H9 (cell line): ENCODE measurements at regions not wholly inside any gene's neighbourhood (a gene's known extent, or its start where the extent isn't known, plus 50 kb on each side); places are given as distances from the start of the nearest gene placed in this dataset.

Experiments
- DNase-seq: peaks from one replicate; pipeline ENCODE4 v3.0.0-alpha.2; 2017
- H2AFZ ChIP-seq: one replicate; pipeline ENCODE4 v1.6.1; 2013; ENCODE audit warnings: mild to moderate bottlenecking, low read length, control low read depth, moderate library complexity
- H2AK5ac ChIP-seq: 2 replicates; pipeline ENCODE4 v1.6.1; 2013; ENCODE audit warnings: low read length, control low read depth, mixed read lengths; ENCODE audit not compliant: insufficient read length
- H2BK120ac ChIP-seq: one replicate; pipeline ENCODE4 v1.6.1; 2013; ENCODE audit warnings: low read depth, mild to moderate bottlenecking, low read length, control low read depth, inconsistent platforms; ENCODE audit not compliant: poor library complexity, severe bottlenecking
- H2BK12ac ChIP-seq: 2 replicates; pipeline ENCODE4 v1.6.1; 2013; ENCODE audit warnings: low read length, control low read depth, mixed read lengths, low read depth; ENCODE audit not compliant: insufficient read length
- H2BK15ac ChIP-seq: 2 replicates; pipeline ENCODE4 v1.6.1; 2013; ENCODE audit warnings: low read depth, low read length, control low read depth
- H2BK20ac ChIP-seq: one replicate; pipeline ENCODE4 v1.6.1; 2013; ENCODE audit warnings: low read depth, mild to moderate bottlenecking, low read length, control low read depth, inconsistent platforms; ENCODE audit not compliant: poor library complexity, severe bottlenecking
- H2BK5ac ChIP-seq: 2 replicates; pipeline ENCODE4 v1.6.1; 2013; ENCODE audit warnings: low read length, control low read depth, mixed read lengths; ENCODE audit not compliant: insufficient read length
- H3K14ac ChIP-seq: 2 replicates; pipeline ENCODE4 v1.6.1; 2013; ENCODE audit warnings: low read length, control low read depth; ENCODE audit not compliant: insufficient read depth
- H3K18ac ChIP-seq: 2 replicates; pipeline ENCODE4 v1.6.1; 2013; ENCODE audit warnings: low read depth, mild to moderate bottlenecking, mixed read lengths, low read length, control low read depth; ENCODE audit not compliant: insufficient read length
- H3K23ac ChIP-seq: 2 replicates; pipeline ENCODE4 v1.6.1; 2013; ENCODE audit warnings: low read length, control low read depth, mixed read lengths, low read depth; ENCODE audit not compliant: insufficient read length
- H3K23me2 ChIP-seq: 2 replicates; pipeline ENCODE4 v1.6.1; 2013; ENCODE audit warnings: low read depth, mild to moderate bottlenecking, mixed read lengths, low read length, control low read depth; ENCODE audit not compliant: insufficient read length, poor library complexity, severe bottlenecking
- H3K27ac ChIP-seq: 2 replicates; pipeline ENCODE4 v1.5.1; 2013; ENCODE audit warnings: low read length, control low read depth, mixed read lengths, low read depth; ENCODE audit not compliant: insufficient read length
- H3K27me3 ChIP-seq: 2 replicates; pipeline ENCODE4 v1.6.1; 2013; ENCODE audit warnings: low read length, control low read depth, inconsistent platforms; ENCODE audit not compliant: insufficient read depth
- H3K4ac ChIP-seq: 2 replicates; pipeline ENCODE4 v1.6.1; 2013; ENCODE audit warnings: low read depth, mild to moderate bottlenecking, control low read depth, inconsistent platforms, low read length, moderate library complexity
- H3K4me1 ChIP-seq: 2 replicates; pipeline ENCODE4 v1.6.1; 2013; ENCODE audit warnings: low read length, control low read depth, inconsistent platforms; ENCODE audit not compliant: insufficient read depth
- H3K4me2 ChIP-seq: 2 replicates; pipeline ENCODE4 v1.6.1; 2013; ENCODE audit warnings: low read length, control low read depth, mixed read lengths; ENCODE audit not compliant: insufficient read length, insufficient read depth
- H3K56ac ChIP-seq: 2 replicates; pipeline ENCODE4 v1.6.1; 2013; ENCODE audit warnings: low read depth, mild to moderate bottlenecking, mixed read lengths, low read length, control low read depth; ENCODE audit not compliant: insufficient read length
- H3K79me1 ChIP-seq: 2 replicates; pipeline ENCODE4 v1.6.1; 2013; ENCODE audit warnings: low read depth, mild to moderate bottlenecking, moderate library complexity, low read length, control low read depth, inconsistent platforms; ENCODE audit not compliant: insufficient read depth, poor library complexity, severe bottlenecking
- H3K79me2 ChIP-seq: 2 replicates; pipeline ENCODE4 v1.6.1; 2013; ENCODE audit warnings: low read length, control low read depth, inconsistent platforms; ENCODE audit not compliant: insufficient read depth
- H3K9ac ChIP-seq: 2 replicates; pipeline ENCODE4 v1.6.1; 2013; ENCODE audit warnings: low read length, control low read depth, mixed read lengths; ENCODE audit not compliant: insufficient read length; ENCODE audit errors: extremely low read depth
- H3K9me3 ChIP-seq: one replicate; pipeline ENCODE4 v1.6.1; 2013; ENCODE audit warnings: low read depth, low read length, inconsistent platforms; ENCODE audit not compliant: control insufficient read depth
- H3T11ph ChIP-seq: one replicate; pipeline ENCODE4 v1.6.1; 2013; ENCODE audit warnings: mild to moderate bottlenecking, low read length, control low read depth, inconsistent platforms
- H4K20me1 ChIP-seq: one replicate; pipeline ENCODE4 v1.6.1; 2013; ENCODE audit not compliant: control insufficient read depth, insufficient read length, insufficient read depth
- H4K5ac ChIP-seq: 2 replicates; pipeline ENCODE4 v1.6.1; 2013; ENCODE audit warnings: low read depth, mild to moderate bottlenecking, mixed read lengths, low read length, control low read depth; ENCODE audit not compliant: insufficient read length
- H4K8ac ChIP-seq: replicated peaks from 2 replicates; pipeline ENCODE4 v1.6.1; 2013; ENCODE audit warnings: low read length, control low read depth, mixed read lengths, low read depth; ENCODE audit not compliant: insufficient read length
- H4K91ac ChIP-seq: 2 replicates; pipeline ENCODE4 v1.6.1; 2013; ENCODE audit warnings: low read depth, mild to moderate bottlenecking, moderate library complexity, mixed read lengths, low read length, control low read depth; ENCODE audit not compliant: insufficient read length
- H3K27ac Mint-ChIP-seq, 3 experiments: 2 replicates in 2 of 3; 3 replicates in 1 of 3; pipeline ENCODE4 v1.8.0; 2020 to 2021; ENCODE audit warnings: mixed read lengths in 3 of 3, mild to moderate bottlenecking in 1 of 3, moderate library complexity in 1 of 3
- H3K27me3 Mint-ChIP-seq: 2 replicates; pipeline ENCODE4 v1.8.0; 2021; ENCODE audit warnings: low read depth, mild to moderate bottlenecking, moderate library complexity, mixed read lengths
- H3K36me3 Mint-ChIP-seq, 3 experiments: 2 replicates in 2 of 3; 3 replicates in 1 of 3; pipeline ENCODE4 v1.8.0; 2020 to 2021; ENCODE audit warnings: low read depth in 3 of 3, mixed read lengths in 3 of 3; ENCODE audit not compliant: insufficient read depth in 1 of 3
- H3K4me1 Mint-ChIP-seq, 2 experiments: 2 replicates each; pipeline ENCODE4 v1.8.0; 2020; ENCODE audit warnings: mixed read lengths in 2 of 2
- H3K4me3 Mint-ChIP-seq, 2 experiments: 2 replicates in 1 of 2; 3 replicates in 1 of 2; pipeline ENCODE4 v1.8.0; 2020 to 2021; ENCODE audit warnings: mild to moderate bottlenecking in 2 of 2, mixed read lengths in 2 of 2, moderate library complexity in 1 of 2
- H3K9me3 Mint-ChIP-seq, 2 experiments: 2 replicates in 1 of 2; 3 replicates in 1 of 2; pipeline ENCODE4 v1.8.0; 2020; ENCODE audit warnings: mild to moderate bottlenecking in 2 of 2, mixed read lengths in 2 of 2, moderate library complexity in 1 of 2
- WGBS: extraction: QIAGEN DNeasy Blood & Tissue Kit; methylation state at CpG from one replicate; pipeline ENCODE4 v1.1.7; 2013; ENCODE audit warnings: missing lambda C conversion rate, low lambda C conversion rate, mixed read lengths; ENCODE audit not compliant: insufficient read length; ENCODE audit errors: extremely low coverage; 5-methylcytosine and 5-hydroxymethylcytosine counted together
- TF ChIP-seq, protein P1 (sequence below): fragments of 200-600 bp; sonication (generic); conservative IDR thresholded peaks from 3 replicates; pipeline ENCODE4 v1.8.0; 2021; ENCODE audit warnings: antibody characterized with exemption, mild to moderate bottlenecking

DNA sequence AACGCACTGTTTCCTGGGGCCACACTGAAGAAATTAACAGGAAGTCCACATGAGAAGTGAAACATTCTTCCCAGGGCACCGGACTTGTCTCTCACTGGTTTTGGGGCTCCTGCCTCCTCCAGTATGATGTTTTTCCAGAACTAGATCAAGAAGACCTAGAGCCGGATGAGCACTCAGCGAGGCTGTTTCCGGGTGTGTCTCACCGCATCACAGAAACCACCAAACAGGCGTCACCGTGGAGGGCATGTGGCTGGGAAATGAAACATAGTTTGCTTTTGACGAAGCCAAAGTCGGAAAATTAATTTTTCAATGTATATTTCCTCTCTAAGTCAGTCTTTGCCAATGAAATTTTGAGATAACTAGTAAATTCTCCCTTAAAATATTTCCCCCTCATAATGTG is 314.0 kb upstream of the SALL3 start:
- H4K91ac ChIP-seq = no peak overlapping the region
- no peaks in the 10 kb centered on the region for H3K27me3 ChIP-seq
- no peak overlapping the region for H2BK12ac ChIP-seq
- DNase-seq = no peak
- no peak overlapping the region for H2AK5ac ChIP-seq
- H2BK15ac ChIP-seq = no peak overlapping the region
- Mint-ChIP-seq H3K4me3 (no peak overlapping the region), H3K27ac (no peak overlapping the region), H3K36me3 (peaks cover 0 to 5% (median 0%) of the 10 kb centered on the region in 3 experiments; a peak in 1 of 7 replicates), H3K9me3 (no peaks in the 10 kb centered on the region), H3K27me3 (peaks cover 6% of the 10 kb centered on the region; the same call in 1 of the 2 replicates), H3K4me1 (peaks cover 8 to 9% of the 10 kb centered on the region in 2 experiments)
- H3K4ac ChIP-seq = no peak overlapping the region
- H2AFZ ChIP-seq = no peak overlapping the region
- no peak overlapping the region for H4K5ac ChIP-seq
- TF ChIP-seq, protein P1, sequence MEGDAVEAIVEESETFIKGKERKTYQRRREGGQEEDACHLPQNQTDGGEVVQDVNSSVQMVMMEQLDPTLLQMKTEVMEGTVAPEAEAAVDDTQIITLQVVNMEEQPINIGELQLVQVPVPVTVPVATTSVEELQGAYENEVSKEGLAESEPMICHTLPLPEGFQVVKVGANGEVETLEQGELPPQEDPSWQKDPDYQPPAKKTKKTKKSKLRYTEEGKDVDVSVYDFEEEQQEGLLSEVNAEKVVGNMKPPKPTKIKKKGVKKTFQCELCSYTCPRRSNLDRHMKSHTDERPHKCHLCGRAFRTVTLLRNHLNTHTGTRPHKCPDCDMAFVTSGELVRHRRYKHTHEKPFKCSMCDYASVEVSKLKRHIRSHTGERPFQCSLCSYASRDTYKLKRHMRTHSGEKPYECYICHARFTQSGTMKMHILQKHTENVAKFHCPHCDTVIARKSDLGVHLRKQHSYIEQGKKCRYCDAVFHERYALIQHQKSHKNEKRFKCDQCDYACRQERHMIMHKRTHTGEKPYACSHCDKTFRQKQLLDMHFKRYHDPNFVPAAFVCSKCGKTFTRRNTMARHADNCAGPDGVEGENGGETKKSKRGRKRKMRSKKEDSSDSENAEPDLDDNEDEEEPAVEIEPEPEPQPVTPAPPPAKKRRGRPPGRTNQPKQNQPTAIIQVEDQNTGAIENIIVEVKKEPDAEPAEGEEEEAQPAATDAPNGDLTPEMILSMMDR = no peak
- H3K79me2 ChIP-seq = no peaks in the 10 kb centered on the region
- H2BK5ac ChIP-seq = no peak overlapping the region
- no CpG with 5 or more reads among the region's 10 CpGs for WGBS
- no peak overlapping the region for H4K8ac ChIP-seq
- H3T11ph ChIP-seq = no peak overlapping the region
- H3K27ac ChIP-seq = no peak overlapping the region
- H2BK20ac ChIP-seq = no peak overlapping the region
- H3K18ac ChIP-seq = no peak overlapping the region
- no peaks in the 10 kb centered on the region for H4K20me1 ChIP-seq
- H3K9me3 ChIP-seq = no peaks in the 10 kb centered on the region
- H3K4me1 ChIP-seq = no peaks in the 10 kb centered on the region
- H3K79me1 ChIP-seq = no peaks in the 10 kb centered on the region
- no peaks in the 10 kb centered on the region for H3K23me2 ChIP-seq
- no peak overlapping the region for H3K9ac ChIP-seq
- no peak overlapping the region for H3K23ac ChIP-seq
- no peak overlapping the region for H3K14ac ChIP-seq
- no peak overlapping the region for H2BK120ac ChIP-seq
- H3K4me2 ChIP-seq = no peak overlapping the region
- H3K56ac ChIP-seq = no peak overlapping the region
